ENCODE measurements at regions not wholly inside any gene's neighbourhood (a gene's known extent, or its start where the extent isn't known, plus 50 kb on each side); places are given as distances from the start of the nearest gene placed in this dataset.
"Not testable (repeated sequence)": the region's sequence is repeated elsewhere in the genome, so short reads cannot be mapped to it uniquely, and the experiment has no call there.

DNA sequence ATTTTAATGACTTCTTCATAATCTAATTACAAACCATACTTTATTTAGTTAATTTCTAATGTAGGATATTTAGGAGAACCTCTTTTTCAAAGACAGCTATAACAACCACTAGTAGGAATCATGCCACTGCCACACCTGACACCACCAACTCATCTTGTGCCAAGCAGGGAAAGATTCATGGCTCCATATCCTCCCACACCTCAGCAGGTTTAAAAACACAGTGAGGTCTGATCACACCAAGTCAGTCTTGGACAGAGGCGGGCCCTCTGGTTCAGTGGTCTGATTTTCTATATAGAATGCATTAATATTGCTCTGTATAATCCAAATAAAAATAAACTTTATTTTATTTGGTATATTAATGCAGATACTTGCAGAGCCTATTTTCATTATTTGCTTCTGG is 227.7 kb upstream of the TTC29 start:
- DNase-seq = no peak

DNA sequence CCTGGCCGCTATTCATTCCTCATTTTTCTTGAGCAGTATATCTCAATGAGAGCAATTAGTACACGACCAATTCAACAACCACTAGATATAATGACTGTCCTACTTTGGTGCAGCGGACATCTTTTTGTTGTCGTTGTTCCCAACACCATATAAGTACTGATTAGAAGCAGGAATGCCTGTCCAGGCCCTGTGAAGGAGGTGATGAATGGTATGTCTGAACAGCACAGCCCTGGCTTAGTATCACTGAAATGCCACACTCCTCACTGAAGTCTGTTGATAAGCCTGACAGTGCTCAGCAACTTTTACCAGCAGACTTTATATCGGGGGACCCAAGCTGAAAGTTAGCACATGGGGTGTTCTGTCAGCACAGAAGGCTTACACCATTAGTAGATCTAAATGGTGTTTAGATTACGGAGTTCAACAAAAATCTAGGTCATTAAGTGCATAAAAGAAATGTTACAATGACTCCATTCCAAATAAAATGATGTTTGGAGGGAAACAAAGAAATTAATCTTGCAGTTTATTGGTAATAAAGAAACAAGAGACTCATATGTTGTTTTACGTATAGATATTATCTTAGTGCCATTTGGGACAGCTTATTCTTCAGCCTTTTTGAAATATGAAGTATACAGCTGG is 228.3 kb upstream of the TTC29 start:
- DNase-seq = no peak

DNA sequence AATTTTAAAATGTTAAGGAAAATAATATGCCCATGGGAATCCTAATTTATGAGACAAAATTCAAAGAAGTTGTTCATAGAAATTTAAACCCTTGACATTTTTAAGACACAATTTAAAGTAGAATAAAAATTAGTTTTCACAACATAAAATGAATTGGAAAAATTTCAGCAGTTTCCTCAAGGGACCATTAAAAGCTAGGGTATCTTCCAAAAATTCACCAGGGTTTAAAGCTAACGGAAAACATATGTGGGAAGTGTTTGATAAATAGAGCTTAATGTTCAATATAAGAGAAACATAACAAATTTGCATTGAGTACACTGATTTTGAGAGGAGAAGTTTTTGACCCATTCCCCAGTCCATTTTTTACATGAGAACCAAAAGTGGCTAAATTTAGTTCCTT is 228.9 kb upstream of the TTC29 start:
- no peak for DNase-seq

DNA sequence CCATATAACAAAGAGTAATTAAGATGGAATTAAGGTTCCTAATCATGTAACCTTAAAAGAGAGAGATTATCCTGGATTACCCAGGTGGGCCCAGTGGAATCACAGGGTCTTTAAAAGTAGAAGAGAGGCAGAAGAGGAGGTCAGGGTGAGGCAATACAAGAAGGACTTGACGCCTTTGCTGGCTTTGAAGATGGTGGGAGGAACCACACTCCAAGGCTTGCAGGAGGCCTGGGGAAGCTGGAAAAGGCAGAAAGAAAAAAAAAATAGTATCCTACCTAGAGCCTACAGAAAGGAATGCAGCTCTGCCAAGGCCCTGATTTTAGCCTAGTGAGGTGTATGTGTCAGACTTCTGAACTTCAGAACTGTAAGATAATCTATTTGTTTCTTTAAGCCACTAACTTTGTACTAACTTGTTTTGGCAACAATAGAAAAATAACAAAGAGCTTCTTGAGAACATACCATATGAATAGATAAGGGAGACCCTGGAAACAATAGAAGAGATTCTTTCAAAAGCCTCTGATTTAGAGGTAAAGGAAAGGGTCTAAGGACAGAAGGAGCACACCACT is 229.9 kb upstream of the TTC29 start:
- DNase-seq = no peak

DNA sequence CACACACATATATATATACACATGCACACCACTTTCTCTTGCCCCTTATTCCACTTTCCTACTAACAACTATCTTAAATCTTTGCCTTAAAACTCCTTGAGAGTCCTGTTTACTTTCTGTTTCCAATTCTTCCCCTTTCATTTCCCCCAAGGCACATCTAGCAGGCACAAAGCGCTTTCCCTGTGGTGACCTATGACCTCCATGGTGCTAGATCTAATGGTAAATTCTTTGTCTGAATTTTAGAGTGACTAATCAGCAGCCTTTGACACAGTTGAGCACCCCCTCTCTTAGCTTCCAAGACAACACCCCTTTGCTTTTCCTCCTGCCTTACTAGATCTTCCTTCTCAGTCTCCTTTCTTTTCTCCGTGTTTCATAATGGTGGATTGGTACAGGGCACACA is 236.4 kb upstream of the TTC29 start:
- DNase-seq = no peak

DNA sequence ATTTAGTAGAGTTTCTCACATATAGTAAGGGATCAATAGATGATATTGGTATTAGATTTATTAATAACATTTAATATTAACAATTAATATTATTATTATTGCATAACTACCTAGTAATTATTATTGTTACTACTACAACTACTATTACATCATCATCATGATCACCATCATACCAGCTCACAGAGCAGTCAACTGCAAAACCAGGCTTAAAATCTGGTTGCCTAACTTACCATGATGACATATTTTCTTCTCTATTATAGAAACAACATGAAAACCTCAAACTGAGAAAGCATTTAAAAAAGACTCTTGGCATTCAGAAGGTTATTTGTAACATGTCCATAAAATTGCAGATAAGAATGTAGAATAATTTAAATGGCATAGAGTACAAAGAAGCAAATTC is 247.0 kb upstream of the TTC29 start:
- no peak for DNase-seq

DNA sequence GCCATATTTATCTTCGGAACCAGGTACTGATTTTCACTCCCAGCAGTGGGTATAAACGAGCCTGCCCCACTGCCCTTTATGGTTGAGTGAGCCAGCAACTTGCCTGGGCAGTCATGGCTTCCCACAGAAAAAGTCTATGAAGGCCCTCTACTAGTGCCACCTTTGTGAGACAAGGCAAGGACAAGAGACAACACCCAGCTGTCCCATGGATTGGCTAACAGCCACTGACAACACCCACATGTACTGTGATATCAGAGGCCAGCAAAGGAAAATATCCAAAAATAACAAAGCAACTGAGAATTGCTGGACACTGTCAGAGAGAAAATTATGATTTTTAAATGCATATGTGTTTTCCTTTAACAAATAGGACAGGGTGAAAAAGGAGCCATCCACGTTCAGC is 248.4 kb upstream of the TTC29 start:
- no peak for DNase-seq

DNA sequence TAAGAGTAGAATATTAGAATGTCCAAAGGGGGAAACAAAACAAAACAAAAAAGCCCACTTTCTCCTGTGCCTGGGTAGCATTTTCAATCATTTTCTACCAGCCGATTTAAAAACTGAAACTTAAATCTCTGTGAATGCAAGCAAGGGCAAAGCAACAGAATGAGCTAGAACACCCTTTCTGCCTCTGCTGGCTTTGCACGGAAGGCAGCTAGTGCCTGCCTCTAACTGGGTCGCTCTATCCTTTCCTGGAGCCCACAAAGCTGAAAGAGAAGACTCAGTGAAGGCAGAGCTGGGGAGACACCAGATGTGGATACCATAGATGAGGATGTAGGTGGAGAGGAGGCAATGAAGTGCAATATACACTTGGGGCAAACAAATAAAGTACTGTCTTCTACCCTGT is 248.9 kb upstream of the TTC29 start:
- DNase-seq = no peak

DNA sequence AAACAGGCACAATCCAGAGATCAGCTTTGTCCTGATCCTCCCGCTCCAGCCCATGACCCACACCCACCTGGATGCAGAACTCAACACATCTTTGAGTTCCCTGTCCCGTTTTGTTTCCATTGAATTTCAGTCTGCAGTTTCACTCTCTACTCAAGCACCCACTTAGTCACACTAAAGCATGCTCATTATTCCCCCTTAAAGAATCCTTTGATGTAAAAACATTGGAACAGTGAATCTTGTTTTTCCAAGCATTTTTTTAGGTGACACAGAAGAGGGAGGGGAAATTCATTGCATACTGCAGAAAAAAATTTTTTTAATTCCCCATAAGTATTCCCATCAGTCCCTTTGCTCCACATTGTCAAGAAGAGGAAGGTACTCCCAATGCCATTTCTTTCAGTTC is 249.7 kb upstream of the TTC29 start:
- DNase-seq = no peak

DNA sequence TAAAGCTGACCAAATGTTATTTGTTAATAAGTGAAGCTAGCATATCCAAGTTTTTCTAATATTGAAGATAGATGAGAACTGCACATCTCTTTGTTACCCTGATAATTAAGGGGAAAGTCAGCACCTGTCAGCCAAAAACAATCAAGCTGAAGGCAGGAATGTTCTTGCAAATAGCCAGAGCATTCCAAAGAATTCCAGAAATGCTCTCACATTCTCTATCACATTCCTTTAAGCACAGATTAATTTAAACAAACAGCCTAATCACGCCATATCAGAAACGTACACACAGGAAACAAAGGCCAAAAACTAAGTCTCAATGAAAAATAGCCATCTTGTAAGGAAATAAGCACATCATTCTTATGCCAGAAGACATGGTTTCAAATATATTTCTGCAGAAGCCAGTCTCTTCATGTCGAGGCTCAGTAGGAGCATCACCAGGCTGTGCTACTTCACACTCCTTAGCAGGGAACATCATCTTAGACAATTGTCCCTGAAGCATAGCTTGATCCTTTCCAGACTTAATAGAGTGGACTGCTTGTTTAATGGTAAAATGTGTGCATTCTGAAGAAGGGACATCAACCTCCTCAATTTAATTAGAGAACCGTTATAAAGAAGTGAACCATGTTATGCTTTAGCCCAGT is 252.9 kb upstream of the TTC29 start:
- DNase-seq = no peak

DNA sequence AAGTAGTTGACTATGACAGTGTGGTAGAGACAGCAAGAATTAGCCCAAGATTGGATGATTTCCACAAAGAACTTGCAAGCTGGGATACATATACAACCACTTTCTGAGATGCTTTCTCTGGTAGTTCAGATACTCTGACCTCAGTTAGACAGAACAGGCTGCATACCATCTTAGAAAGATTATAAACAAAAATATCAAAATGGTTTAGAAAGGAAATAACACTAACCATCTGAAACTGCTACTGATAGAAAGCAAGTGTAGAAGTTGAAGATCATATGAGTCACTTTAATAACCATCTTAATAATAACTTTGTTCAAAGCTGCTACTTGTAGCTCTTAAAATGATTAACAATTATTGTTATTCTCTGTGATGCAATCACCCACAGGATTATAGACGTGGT is 255.4 kb upstream of the TTC29 start:
- no peak for DNase-seq

DNA sequence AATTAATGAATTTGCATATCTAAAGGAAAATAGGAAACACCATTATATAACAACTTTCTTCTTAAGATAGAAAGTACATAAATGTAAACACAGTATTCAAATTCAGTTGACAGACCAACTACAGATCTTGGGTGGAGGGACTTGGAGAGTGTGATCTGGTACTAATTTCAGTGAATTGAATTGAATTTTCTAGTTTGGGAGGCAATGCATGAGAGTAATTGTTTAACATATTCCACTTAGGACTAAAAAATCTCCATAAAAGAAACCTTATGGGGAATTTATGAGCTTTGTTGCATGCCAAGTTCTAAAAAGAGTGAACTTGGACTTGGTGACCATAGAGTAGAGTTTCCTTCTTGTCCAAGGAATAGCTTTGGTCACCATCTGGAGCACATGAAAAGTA is 261.1 kb upstream of the TTC29 start:
- DNase-seq = no peak

DNA sequence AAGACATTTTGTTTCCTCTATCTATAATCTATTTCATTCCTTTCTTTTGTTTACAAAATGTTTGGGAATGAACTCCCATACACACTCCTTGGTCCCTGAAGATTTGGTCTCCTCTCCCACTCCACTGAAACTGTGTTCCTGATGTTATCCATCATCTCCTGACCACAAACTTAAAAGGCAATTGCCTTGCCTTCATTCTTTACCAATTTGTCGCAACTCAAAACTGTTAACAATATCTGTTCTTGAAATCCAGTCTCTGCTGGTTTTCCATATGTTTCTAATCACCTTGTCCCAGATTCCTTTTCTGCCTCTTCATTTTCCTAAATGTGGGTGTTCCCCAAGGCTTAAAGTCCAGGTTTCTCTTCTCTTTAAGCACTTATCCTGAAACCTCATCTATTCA is 262.2 kb upstream of the TTC29 start:
- DNase-seq = no peak

DNA sequence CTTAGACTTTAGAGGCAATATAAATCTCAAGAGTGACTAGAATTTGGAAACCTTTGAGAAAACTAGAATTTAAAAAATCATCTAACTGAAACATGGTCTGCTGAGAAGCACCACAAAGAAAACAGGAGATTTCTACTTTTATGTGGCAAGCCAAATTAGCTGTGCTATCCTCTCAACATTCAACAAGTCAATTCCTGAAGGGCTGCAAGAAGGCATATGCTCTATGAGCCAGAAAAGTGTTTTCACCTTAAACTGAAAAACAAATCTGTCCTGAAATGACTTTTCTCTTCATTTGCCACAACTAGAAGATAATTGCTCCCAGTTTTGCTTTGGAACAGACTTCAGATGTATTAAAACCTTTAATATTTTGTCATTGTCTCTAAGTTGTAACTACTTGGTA is 263.2 kb upstream of the EDNRA start:
- DNase-seq = no peak

DNA sequence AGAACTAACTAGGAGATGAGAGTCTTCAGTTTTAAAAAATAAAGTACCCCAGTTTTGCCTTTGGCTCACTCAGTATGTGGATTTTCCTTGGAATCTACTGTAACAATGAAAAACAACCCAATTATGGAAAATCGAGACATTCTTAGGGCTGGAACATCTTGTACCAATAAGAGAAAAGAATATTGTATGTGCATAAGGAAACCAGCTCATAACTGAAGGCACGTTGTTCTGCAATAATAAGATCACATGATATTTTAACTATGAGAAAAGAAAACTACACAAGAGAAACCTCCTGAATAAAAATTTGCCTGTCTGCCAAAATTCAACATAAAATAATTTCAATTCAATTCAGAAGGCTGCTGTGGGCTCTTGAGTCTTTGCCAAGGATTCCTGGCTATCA is 261.8 kb upstream of the EDNRA start:
- DNase-seq = no peak

DNA sequence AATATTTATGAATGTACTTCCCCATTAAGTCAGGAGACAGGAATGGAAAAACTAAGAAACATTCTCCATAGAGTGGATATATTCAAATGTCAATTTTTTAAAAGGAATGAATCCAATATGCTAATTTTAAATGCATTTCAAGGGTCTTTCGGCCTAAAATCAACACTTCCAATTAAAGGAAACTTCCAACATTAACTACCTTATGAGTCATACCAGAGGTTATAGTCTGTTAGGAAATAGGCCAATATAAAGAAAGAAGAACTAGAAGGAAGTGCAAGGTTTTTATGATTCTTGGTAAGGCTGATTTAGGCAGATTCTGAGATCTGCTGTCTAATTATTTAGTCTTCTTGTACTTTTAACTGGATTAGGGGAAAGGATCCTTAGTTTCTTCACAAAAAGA is 260.1 kb upstream of the EDNRA start:
- DNase-seq = no peak

DNA sequence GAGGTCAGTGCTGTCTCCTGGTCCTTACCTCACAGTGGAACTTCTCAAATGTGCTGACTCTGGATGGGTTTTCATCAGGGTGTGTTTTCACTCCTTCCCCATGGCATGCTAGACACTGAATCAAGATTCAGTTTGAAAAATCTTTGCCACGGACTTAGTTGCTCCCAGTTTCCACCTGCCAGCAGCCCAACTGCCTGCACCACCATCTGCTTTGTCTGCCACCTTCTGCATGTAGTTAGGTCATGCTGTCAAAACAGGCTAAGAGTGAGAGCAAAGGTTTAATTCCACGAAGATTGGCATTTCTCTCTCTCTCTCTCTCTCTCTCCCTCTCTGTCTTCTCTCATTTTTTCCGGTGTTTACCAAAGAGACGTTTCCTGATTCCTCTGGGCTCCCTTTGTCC is 258.0 kb upstream of the EDNRA start:
- DNase-seq = no peak

DNA sequence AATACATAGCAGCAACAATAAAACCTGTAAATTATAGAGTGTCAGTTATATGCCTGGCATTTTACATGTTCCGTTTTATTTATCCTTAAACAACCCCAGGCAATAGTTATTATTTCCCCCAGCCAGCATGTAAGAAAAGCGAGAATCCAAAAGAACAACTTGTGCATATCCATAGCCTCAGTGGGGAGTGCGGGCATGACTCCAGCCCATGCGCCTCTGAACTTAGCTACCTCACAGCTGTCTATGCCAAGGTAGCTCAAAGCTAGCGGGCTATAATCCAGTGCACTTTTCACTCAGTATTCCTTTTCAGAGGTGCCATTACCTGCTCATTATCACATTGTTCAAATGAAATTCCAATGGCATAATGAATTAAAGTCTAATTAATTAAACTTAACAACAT is 257.3 kb upstream of the EDNRA start:
- DNase-seq = no peak

DNA sequence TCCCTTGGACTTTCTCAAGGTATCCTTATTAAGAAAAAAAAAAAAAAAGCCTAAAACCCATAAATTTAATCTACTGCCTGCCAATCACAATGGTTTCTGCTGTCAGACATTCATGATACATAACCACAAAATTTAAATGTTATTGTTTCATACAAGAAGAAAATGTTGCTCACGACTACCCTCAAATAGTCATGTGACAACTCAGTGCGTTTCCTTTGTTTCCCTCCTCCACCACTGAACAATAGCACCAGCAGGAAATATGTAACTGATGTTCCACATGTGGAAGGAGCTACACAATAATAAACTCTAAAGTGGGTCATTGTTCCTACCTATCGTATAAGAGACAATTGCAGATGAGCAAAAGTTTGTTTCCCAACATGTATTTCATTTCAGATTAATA is 244.1 kb upstream of the EDNRA start:
- DNase-seq = no peak

DNA sequence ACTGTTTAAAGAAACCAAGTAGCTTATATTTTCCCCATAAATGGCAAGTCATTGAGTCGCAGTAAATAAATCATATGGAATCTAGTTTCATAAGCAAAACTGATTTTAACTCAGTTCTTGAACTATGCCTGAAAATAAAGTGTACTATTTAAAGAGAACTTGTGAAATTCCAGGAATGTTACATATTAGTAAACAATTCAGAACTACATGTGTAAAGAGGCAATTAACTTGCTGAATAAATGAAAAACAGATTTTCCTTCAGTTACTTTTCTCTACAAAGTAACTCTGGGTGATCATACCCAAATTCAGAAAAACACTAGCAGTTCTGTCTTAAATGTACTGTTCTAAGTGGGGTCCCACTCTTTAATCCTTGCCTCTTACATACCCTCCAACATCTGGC is 236.1 kb upstream of the EDNRA start:
- DNase-seq = no peak

DNA sequence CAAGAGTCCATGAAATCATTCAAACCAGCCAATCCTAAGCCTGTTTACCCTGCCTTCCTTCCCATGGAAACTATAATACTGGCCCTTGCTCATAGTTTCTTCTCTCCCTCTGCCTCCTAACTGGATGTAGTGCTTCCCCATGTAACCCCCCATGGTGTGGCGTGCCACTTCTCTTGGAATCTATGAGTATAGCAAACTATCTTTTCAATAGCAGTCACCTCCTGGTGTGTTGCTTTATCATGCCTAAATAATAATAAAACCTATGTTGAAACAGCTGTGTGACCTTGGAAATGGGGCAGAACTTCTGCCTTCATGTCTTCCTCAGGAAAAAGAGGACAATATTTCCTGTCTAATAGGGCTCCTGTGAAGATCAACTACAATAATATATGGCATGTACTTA is 234.8 kb upstream of the EDNRA start:
- no peak for DNase-seq

DNA sequence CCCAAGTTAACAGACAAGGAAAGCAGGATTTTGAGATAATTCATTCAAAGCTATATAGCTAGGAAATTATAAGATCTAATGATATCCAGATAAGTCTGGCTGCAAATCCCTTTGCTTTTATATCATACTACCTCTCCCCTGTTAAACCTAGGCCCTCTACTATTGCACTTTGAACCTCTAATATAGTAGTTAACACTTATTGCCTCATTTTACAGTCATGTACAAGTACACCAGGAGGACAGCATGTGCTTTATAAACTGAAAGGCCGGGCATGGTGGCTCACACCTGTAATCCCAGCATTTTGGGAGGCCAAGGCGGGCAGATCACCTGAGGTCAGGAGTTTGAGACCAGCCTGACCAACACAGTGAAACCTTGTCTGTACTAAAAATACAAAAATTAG is 234.4 kb upstream of the EDNRA start:
- DNase-seq = not testable (repeated sequence)

DNA sequence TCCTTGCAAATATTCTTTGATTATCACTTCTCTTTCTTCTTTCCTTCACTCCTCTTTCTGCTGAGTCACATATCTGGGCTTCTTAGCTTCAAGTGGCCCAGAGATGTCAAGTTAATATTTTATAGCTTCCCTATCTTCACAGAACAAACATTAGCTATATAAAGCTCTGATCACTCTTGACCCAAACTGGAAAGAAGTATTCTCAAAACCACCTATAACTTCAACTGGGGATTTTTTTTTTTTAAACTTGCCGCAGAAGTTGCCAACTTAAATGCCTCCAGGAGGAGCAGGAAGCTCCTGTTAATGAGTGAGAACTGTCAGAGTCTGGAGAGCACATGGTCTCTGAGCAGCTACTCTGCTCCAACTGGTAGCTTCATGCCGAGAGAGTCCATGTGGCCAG is 233.3 kb upstream of the EDNRA start:
- DNase-seq = no peak

DNA sequence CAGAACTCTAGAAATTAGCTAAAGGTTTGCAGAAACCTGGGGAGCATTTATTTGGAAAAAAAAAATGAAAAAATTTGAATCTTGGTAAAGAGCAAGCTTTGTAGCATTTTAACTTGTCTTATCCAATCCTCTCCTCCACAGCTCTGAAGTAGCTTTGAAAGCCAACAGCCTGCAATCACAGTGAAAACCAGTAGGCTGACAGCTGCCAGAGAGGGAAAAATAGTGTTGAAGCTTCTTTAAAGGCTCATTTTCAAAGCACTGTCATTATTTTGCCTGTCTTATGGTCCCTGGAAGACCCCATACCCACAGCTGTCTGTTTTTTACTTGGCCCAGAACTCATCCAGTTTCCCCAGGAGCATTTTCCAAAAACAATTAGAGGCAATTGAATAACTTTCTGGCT is 230.8 kb upstream of the EDNRA start:
- DNase-seq = no peak

DNA sequence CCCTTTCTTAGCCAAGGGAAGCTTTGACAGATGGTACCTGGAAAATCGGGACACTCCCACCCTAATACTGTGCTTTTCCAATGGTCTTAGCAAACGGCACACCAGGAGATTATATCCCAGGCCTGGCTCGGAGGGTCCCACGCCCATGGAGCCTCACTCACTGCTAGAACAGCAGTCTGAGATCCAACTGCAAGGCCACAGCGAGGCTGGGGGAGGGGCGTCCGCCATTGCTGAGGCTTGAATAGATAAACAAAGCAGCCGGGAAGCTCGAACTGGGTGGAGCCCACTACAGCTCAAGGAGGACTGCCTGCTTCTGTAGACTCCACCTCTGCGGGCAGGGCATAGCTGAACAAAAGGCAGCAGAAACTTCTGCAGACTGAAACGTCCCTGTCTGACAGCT is 225.6 kb upstream of the EDNRA start:
- not testable (repeated sequence) for DNase-seq

Measured in effector CD8-positive, alpha-beta T cell (primary cell).